SK-N-SH (cell line): ENCODE measurements at regions not wholly inside any gene's neighbourhood (a gene's known extent, or its start where the extent isn't known, plus 50 kb on each side); places are given as distances from the start of the nearest gene placed in this dataset.
"Not testable (repeated sequence)": the region's sequence is repeated elsewhere in the genome, so short reads cannot be mapped to it uniquely, and the experiment has no call there.

Source experiments
- EP300 ChIP-seq, 2 experiments: IDR thresholded peaks; 2 replicates each; pipeline versions ENCODE4 v1.4.0 to v1.6.1; 2012; ENCODE audit warnings: borderline replicate concordance in 1 of 2, low read depth in 1 of 2, low read length in 1 of 2
- FOSL2 ChIP-seq: IDR thresholded peaks from 2 replicates; pipeline ENCODE4 v1.4.0; 2012; ENCODE audit warnings: low read depth, mild to moderate bottlenecking, moderate library complexity, borderline replicate concordance
- FOXM1 ChIP-seq: IDR thresholded peaks from 2 replicates; pipeline ENCODE4 v1.4.0; 2012; ENCODE audit warnings: low read depth, mild to moderate bottlenecking
- JUND ChIP-seq: IDR thresholded peaks from 2 replicates; pipeline ENCODE4 v1.4.0; 2012
- NRF1 ChIP-seq: IDR thresholded peaks from 2 replicates; pipeline ENCODE4 v1.6.1; 2012; ENCODE audit warnings: low read depth, mild to moderate bottlenecking, low read length
- POLR2AphosphoS5 ChIP-seq: IDR thresholded peaks from 2 replicates; pipeline ENCODE4 v1.6.1; 2012; ENCODE audit warnings: low read depth, low read length
- RAD21 ChIP-seq: IDR thresholded peaks from 2 replicates; pipeline ENCODE4 v1.6.1; 2012; ENCODE audit warnings: mild to moderate bottlenecking, low read length
- RCOR1 ChIP-seq: fragments of 150-350 bp; IDR thresholded peaks from 2 replicates; pipeline ENCODE4 v1.6.1; 2017; ENCODE audit warnings: antibody characterized with exemption, low read length
- TF ChIP-seq, protein P1 (sequence below): fragments of 200-600 bp; sonication (generic); IDR thresholded peaks from 2 replicates; pipeline ENCODE4 v1.6.1; 2017; ENCODE audit warnings: antibody characterized with exemption, mild to moderate bottlenecking, moderate library complexity
- TF ChIP-seq, protein P2 (sequence below): fragments of 150-350 bp; IDR thresholded peaks from 2 replicates; pipeline ENCODE4 v1.6.1; 2017; ENCODE audit warnings: antibody characterized with exemption, low read length, low read depth, borderline replicate concordance
- TF ChIP-seq, protein P3 (sequence below): IDR thresholded peaks from 2 replicates; pipeline ENCODE4; 2012
- TF ChIP-seq, protein P4 (sequence below): IDR thresholded peaks from 2 replicates; pipeline ENCODE4 v1.6.1; 2012; ENCODE audit warnings: mild to moderate bottlenecking, low read depth, low read length, moderate library complexity

DNA sequence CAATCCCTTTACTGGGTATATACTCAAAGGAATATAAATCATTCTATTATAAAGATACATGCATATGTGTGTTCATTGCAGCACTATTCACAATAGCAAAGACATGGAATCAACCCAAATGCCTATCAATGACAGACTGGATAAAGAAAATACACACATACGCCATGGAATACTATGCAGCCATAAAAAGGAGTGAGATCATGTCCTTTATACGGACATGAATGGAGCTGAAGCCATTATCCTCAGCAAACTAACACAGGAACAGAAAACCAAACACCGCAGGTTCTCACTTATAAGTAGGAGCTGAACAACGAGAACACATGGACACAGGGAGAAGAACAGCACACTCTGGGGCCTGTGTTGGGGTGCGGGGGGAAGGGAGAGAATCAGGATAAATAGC, 133.7 kb upstream of the CALCR start:
- not testable (repeated sequence) for TF ChIP-seq JUND; NRF1; RAD21; FOXM1; POLR2AphosphoS5; RCOR1; EP300 (IDR thresholded peaks at IDR 0.05; ENCODE audit: borderline replicate concordance in 1 of 2, low read depth in 1 of 2, low read length in 1 of 2); FOSL2
- TF ChIP-seq, protein P1, sequence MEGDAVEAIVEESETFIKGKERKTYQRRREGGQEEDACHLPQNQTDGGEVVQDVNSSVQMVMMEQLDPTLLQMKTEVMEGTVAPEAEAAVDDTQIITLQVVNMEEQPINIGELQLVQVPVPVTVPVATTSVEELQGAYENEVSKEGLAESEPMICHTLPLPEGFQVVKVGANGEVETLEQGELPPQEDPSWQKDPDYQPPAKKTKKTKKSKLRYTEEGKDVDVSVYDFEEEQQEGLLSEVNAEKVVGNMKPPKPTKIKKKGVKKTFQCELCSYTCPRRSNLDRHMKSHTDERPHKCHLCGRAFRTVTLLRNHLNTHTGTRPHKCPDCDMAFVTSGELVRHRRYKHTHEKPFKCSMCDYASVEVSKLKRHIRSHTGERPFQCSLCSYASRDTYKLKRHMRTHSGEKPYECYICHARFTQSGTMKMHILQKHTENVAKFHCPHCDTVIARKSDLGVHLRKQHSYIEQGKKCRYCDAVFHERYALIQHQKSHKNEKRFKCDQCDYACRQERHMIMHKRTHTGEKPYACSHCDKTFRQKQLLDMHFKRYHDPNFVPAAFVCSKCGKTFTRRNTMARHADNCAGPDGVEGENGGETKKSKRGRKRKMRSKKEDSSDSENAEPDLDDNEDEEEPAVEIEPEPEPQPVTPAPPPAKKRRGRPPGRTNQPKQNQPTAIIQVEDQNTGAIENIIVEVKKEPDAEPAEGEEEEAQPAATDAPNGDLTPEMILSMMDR = not testable (repeated sequence)
- TF ChIP-seq, protein P2, sequence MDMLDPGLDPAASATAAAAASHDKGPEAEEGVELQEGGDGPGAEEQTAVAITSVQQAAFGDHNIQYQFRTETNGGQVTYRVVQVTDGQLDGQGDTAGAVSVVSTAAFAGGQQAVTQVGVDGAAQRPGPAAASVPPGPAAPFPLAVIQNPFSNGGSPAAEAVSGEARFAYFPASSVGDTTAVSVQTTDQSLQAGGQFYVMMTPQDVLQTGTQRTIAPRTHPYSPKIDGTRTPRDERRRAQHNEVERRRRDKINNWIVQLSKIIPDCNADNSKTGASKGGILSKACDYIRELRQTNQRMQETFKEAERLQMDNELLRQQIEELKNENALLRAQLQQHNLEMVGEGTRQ = not testable (repeated sequence)
- TF ChIP-seq, protein P3, sequence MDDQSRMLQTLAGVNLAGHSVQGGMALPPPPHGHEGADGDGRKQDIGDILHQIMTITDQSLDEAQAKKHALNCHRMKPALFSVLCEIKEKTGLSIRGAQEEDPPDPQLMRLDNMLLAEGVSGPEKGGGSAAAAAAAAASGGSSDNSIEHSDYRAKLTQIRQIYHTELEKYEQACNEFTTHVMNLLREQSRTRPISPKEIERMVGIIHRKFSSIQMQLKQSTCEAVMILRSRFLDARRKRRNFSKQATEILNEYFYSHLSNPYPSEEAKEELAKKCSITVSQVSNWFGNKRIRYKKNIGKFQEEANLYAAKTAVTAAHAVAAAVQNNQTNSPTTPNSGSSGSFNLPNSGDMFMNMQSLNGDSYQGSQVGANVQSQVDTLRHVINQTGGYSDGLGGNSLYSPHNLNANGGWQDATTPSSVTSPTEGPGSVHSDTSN = not testable (repeated sequence)
- TF ChIP-seq, protein P4, sequence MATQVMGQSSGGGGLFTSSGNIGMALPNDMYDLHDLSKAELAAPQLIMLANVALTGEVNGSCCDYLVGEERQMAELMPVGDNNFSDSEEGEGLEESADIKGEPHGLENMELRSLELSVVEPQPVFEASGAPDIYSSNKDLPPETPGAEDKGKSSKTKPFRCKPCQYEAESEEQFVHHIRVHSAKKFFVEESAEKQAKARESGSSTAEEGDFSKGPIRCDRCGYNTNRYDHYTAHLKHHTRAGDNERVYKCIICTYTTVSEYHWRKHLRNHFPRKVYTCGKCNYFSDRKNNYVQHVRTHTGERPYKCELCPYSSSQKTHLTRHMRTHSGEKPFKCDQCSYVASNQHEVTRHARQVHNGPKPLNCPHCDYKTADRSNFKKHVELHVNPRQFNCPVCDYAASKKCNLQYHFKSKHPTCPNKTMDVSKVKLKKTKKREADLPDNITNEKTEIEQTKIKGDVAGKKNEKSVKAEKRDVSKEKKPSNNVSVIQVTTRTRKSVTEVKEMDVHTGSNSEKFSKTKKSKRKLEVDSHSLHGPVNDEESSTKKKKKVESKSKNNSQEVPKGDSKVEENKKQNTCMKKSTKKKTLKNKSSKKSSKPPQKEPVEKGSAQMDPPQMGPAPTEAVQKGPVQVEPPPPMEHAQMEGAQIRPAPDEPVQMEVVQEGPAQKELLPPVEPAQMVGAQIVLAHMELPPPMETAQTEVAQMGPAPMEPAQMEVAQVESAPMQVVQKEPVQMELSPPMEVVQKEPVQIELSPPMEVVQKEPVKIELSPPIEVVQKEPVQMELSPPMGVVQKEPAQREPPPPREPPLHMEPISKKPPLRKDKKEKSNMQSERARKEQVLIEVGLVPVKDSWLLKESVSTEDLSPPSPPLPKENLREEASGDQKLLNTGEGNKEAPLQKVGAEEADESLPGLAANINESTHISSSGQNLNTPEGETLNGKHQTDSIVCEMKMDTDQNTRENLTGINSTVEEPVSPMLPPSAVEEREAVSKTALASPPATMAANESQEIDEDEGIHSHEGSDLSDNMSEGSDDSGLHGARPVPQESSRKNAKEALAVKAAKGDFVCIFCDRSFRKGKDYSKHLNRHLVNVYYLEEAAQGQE = not testable (repeated sequence)
